ENCODE measurements at regions not wholly inside any gene's neighbourhood (a gene's known extent, or its start where the extent isn't known, plus 50 kb on each side); places are given as distances from the start of the nearest gene placed in this dataset.
"Not testable (repeated sequence)": the region's sequence is repeated elsewhere in the genome, so short reads cannot be mapped to it uniquely, and the experiment has no call there.

GRCh38 chr4:138347561-138347960 lies 105.4 kb upstream of the SLC7A11 start:
- no peak for DNase-seq

- no peak for DNase-seq
These were observed 102.7 kb upstream of the SLC7A11 start for GRCh38 chr4:138344851-138345250.

- no peak for DNase-seq
These were observed 101.9 kb upstream of the SLC7A11 start for GRCh38 chr4:138344054-138344453.

- DNase-seq = no peak
These were observed 99.7 kb upstream of the SLC7A11 start for GRCh38 chr4:138341739-138342415.

GRCh38 chr4:138338840-138339239 lies 96.7 kb upstream of the SLC7A11 start:
- DNase-seq = no peak

GRCh38 chr4:138338222-138338621 lies 96.1 kb upstream of the SLC7A11 start:
- DNase-seq = not testable (repeated sequence)

GRCh38 chr4:138334346-138335016 lies 92.3 kb upstream of the SLC7A11 start:
- no peak for DNase-seq

- DNase-seq = not testable (repeated sequence)
These were observed 90.3 kb upstream of the SLC7A11 start for GRCh38 chr4:138332415-138332814.

- no peak for DNase-seq
These were observed 88.4 kb upstream of the SLC7A11 start for GRCh38 chr4:138330531-138330930.

GRCh38 chr4:138329506-138330070 lies 87.4 kb upstream of the SLC7A11 start:
- no peak for DNase-seq

GRCh38 chr4:138327338-138327737 lies 85.2 kb upstream of the SLC7A11 start:
- DNase-seq = no peak

- DNase-seq = no peak
These were observed 78.7 kb upstream of the SLC7A11 start for GRCh38 chr4:138320831-138321230.

- no peak for DNase-seq
These were observed 77.9 kb upstream of the SLC7A11 start for GRCh38 chr4:138320030-138320429.

GRCh38 chr4:138317175-138317748 lies 75.1 kb upstream of the SLC7A11 start:
- no peak for DNase-seq

- DNase-seq = no peak
These were observed 70.4 kb upstream of the SLC7A11 start for GRCh38 chr4:138312536-138312911.

GRCh38 chr4:138311771-138312535 lies 69.8 kb upstream of the SLC7A11 start:
- no peak for DNase-seq

GRCh38 chr4:138310991-138311390 lies 68.8 kb upstream of the SLC7A11 start:
- no peak for DNase-seq

GRCh38 chr4:138310498-138310897 lies 68.3 kb upstream of the SLC7A11 start:
- DNase-seq = no peak

GRCh38 chr4:138308356-138308755 lies 66.2 kb upstream of the SLC7A11 start:
- DNase-seq = no peak

- no peak for DNase-seq
These were observed 65.2 kb upstream of the SLC7A11 start for GRCh38 chr4:138307319-138307718.

- no peak for DNase-seq
These were observed 62.9 kb upstream of the SLC7A11 start for GRCh38 chr4:138305050-138305449.

GRCh38 chr4:138301536-138301935 lies 59.4 kb upstream of the SLC7A11 start:
- DNase-seq = no peak

GRCh38 chr4:138300616-138301015 lies 58.5 kb upstream of the SLC7A11 start:
- DNase-seq = no peak

Data from SW 1271 (cell line).